ENCODE measurements at regions not wholly inside any gene's neighbourhood (a gene's known extent, or its start where the extent isn't known, plus 50 kb on each side); places are given as distances from the start of the nearest gene placed in this dataset.

- no peak for DNase-seq
Measured at GRCh38 chr22:48551061-48551460, 1276.6 kb downstream of the BRD1 start.

GRCh38 chr22:48548391-48548790 is 1279.3 kb downstream of the BRD1 start:
- no peak for DNase-seq

GRCh38 chr22:48547971-48548370 is 1279.7 kb downstream of the BRD1 start:
- no peak for DNase-seq

GRCh38 chr22:48546653-48547424 is 1280.8 kb downstream of the BRD1 start:
- no peak for DNase-seq

- DNase-seq: no peak
Measured at GRCh38 chr22:48545987-48546386, 1281.7 kb downstream of the BRD1 start.

GRCh38 chr22:48541401-48542098 is 1286.1 kb downstream of the BRD1 start:
- no peak for DNase-seq

- DNase-seq: no peak
Measured at GRCh38 chr22:48539261-48539660, 1288.4 kb downstream of the BRD1 start.

- no peak for DNase-seq
Measured at GRCh38 chr22:48538291-48538820, 1289.3 kb downstream of the BRD1 start.

GRCh38 chr22:48537343-48537680 is 1290.4 kb downstream of the BRD1 start:
- no peak for DNase-seq

GRCh38 chr22:48536541-48537342 is 1290.9 kb downstream of the BRD1 start:
- DNase-seq: no peak

GRCh38 chr22:48535868-48536540 is 1291.7 kb downstream of the BRD1 start:
- no peak for DNase-seq

GRCh38 chr22:48534395-48534958 is 1293.2 kb downstream of the BRD1 start:
- no peak for DNase-seq

- no peak for DNase-seq
Measured at GRCh38 chr22:48532986-48533385, 1294.7 kb downstream of the BRD1 start.

GRCh38 chr22:48531761-48532435 is 1295.8 kb downstream of the BRD1 start:
- DNase-seq: no peak

- no peak for DNase-seq
Measured at GRCh38 chr22:48531108-48531507, 1296.6 kb downstream of the BRD1 start.

- no peak for DNase-seq
Measured at GRCh38 chr22:48530666-48531065, 1297.0 kb downstream of the BRD1 start.

- no peak for DNase-seq
Measured at GRCh38 chr22:48528221-48528915, 1299.3 kb downstream of the BRD1 start.

GRCh38 chr22:48523761-48524160 is 1303.9 kb downstream of the BRD1 start:
- no peak for DNase-seq

- no peak for DNase-seq
Measured at GRCh38 chr22:48523091-48523490, 1304.6 kb downstream of the BRD1 start.

- DNase-seq: no peak
Measured at GRCh38 chr22:48522271-48522670, 1305.4 kb downstream of the BRD1 start.

- DNase-seq: no peak
Measured at GRCh38 chr22:48520884-48521588, 1306.6 kb downstream of the BRD1 start.

All from stimulated activated CD4-positive, alpha-beta T cell treated with anti-CD3 and anti-CD28 coated beads, Interleukin-12 subunit alpha, Interleukin-12 subunit beta, amount 100 ng/mL, for 4 hours (primary cell).